GM19397 (cell line): ENCODE measurements at regions not wholly inside any gene's neighbourhood (a gene's known extent, or its start where the extent isn't known, plus 50 kb on each side); places are given as distances from the start of the nearest gene placed in this dataset.
A peak's percentile ranks its signal among the peaks of the same experiment; 100 is the strongest.
"Not testable (repeated sequence)": the region's sequence is repeated elsewhere in the genome, so short reads cannot be mapped to it uniquely, and the experiment has no call there.

Experiments
- ATAC-seq: cut with Tn5 transposase; IDR thresholded peaks from one replicate; pipeline ENCODE4 v1.9.1; 2021; ENCODE audit warnings: mild to moderate bottlenecking, moderate library complexity; ENCODE audit not compliant: unreplicated experiment

- ATAC-seq: no peak
Observed at GRCh38 chr6:144566868-144567615, 281.9 kb downstream of the UTRN start.

- no peak for ATAC-seq
Observed at GRCh38 chr6:144568241-144568640, 283.1 kb downstream of the UTRN start.

- ATAC-seq: not testable (repeated sequence)
Observed at GRCh38 chr6:144572541-144572940, 287.4 kb downstream of the UTRN start.

GRCh38 chr6:144574796-144575195 lies 289.7 kb downstream of the UTRN start:
- ATAC-seq: no peak

- no peak for ATAC-seq
Observed at GRCh38 chr6:144575327-144575726, 290.2 kb downstream of the UTRN start.

- no peak for ATAC-seq
Observed at GRCh38 chr6:144576871-144577270, 291.7 kb downstream of the UTRN start.

GRCh38 chr6:144578385-144579350 lies 293.5 kb downstream of the UTRN start:
- no peak for ATAC-seq

- no peak for ATAC-seq
Observed at GRCh38 chr6:144580039-144580438, 294.9 kb downstream of the UTRN start.

GRCh38 chr6:144580771-144581170 lies 295.6 kb downstream of the UTRN start:
- no peak for ATAC-seq

GRCh38 chr6:144581812-144582537 lies 296.8 kb downstream of the UTRN start:
- ATAC-seq: no peak

GRCh38 chr6:144582939-144583613 lies 297.9 kb downstream of the UTRN start:
- ATAC-seq: peak; percentile 92

- ATAC-seq: peak; percentile 5
Observed at GRCh38 chr6:144583614-144583954, 298.4 kb downstream of the UTRN start.

GRCh38 chr6:144585217-144585814 lies 300.2 kb downstream of the UTRN start:
- no peak for ATAC-seq

GRCh38 chr6:144586986-144587385 lies 301.9 kb downstream of the UTRN start:
- ATAC-seq: no peak

GRCh38 chr6:144588697-144589325 lies 303.7 kb downstream of the UTRN start:
- ATAC-seq: peak; percentile 71

- ATAC-seq: no peak
Observed at GRCh38 chr6:144590532-144590931, 305.4 kb downstream of the UTRN start.

GRCh38 chr6:144593392-144593791 lies 308.3 kb downstream of the UTRN start:
- ATAC-seq: no peak

GRCh38 chr6:144594585-144594984 lies 309.4 kb downstream of the UTRN start:
- ATAC-seq: no peak

- no peak for ATAC-seq
Observed at GRCh38 chr6:144595266-144595665, 310.1 kb downstream of the UTRN start.

- no peak for ATAC-seq
Observed at GRCh38 chr6:144597511-144597910, 312.4 kb downstream of the UTRN start.
